MM.1S (cell line): ENCODE measurements at regions not wholly inside any gene's neighbourhood (a gene's known extent, or its start where the extent isn't known, plus 50 kb on each side); places are given as distances from the start of the nearest gene placed in this dataset.

Experiments used
- EZH2phosphoT487 ChIP-seq: fragments of 300-600 bp; sonication (generic); IDR thresholded peaks from 2 replicates; pipeline ENCODE4 v1.6.1; 2018; ENCODE audit warnings: antibody characterized with exemption, low read length
- TF ChIP-seq, protein P1 (sequence below): fragments of 300-600 bp; sonication (generic); IDR thresholded peaks from 2 replicates; pipeline ENCODE4 v1.5.1; 2016; ENCODE audit warnings: antibody characterized with exemption, low read length, mixed read lengths

GRCh38 chr5:87572090-87572489 is 159.4 kb upstream of the CCNH start:
- TF ChIP-seq, protein P1, sequence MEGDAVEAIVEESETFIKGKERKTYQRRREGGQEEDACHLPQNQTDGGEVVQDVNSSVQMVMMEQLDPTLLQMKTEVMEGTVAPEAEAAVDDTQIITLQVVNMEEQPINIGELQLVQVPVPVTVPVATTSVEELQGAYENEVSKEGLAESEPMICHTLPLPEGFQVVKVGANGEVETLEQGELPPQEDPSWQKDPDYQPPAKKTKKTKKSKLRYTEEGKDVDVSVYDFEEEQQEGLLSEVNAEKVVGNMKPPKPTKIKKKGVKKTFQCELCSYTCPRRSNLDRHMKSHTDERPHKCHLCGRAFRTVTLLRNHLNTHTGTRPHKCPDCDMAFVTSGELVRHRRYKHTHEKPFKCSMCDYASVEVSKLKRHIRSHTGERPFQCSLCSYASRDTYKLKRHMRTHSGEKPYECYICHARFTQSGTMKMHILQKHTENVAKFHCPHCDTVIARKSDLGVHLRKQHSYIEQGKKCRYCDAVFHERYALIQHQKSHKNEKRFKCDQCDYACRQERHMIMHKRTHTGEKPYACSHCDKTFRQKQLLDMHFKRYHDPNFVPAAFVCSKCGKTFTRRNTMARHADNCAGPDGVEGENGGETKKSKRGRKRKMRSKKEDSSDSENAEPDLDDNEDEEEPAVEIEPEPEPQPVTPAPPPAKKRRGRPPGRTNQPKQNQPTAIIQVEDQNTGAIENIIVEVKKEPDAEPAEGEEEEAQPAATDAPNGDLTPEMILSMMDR = no peak
- TF ChIP-seq EZH2phosphoT487 = no peak
